ENCODE measurements at regions not wholly inside any gene's neighbourhood (a gene's known extent, or its start where the extent isn't known, plus 50 kb on each side); places are given as distances from the start of the nearest gene placed in this dataset.

DNA sequence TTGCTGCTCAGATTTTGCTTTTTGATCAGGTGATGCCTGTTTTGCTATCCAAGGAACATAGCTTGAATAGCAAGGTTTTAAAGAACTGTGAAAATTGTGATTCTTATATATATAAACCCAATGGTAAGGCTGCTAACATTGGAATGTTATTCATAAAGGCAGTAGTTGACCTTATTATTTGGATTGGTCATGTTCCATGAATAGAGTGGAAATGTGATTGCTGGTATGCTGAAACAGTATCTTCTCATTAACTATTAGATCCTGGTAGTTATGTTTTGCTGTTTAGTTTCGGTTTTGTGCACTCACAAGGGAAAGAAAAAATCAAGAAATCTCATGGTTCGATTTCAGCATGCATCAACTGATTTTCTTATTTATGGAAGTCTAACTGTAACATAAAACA, 78.7 kb upstream of the NPHP3 start:
- Histone ChIP-seq H3K27ac (no peak overlapping the region), H3K4me3 (no peak overlapping the region), H3K9me3 (no peaks in the 10 kb centered on the region), H3K4me1 (no peaks in the 10 kb centered on the region), H3K27me3 (no peaks in the 10 kb centered on the region), H3K36me3 (no peaks in the 10 kb centered on the region)
- intact Hi-C loops (cut with DNase I; ENCODE audit: low total_unique reads) (no loop called here), in situ Hi-C loops (cut with MboI; ENCODE audit: low pct_ligation_motif_present in 1 of 4, low pct_unique_long_range_greater_than_20kb in 1 of 4, low sequenced_read_pairs in 3 of 4) (no loop called here)
- TF ChIP-seq POLR2AphosphoS5 (IDR thresholded peaks at IDR 0.05) (no peak), EP300 (IDR thresholded peaks at IDR 0.05; ENCODE audit: low read depth) (no peak), POLR2A (IDR thresholded peaks at IDR 0.05) (no peak)
- TF ChIP-seq, protein P1, sequence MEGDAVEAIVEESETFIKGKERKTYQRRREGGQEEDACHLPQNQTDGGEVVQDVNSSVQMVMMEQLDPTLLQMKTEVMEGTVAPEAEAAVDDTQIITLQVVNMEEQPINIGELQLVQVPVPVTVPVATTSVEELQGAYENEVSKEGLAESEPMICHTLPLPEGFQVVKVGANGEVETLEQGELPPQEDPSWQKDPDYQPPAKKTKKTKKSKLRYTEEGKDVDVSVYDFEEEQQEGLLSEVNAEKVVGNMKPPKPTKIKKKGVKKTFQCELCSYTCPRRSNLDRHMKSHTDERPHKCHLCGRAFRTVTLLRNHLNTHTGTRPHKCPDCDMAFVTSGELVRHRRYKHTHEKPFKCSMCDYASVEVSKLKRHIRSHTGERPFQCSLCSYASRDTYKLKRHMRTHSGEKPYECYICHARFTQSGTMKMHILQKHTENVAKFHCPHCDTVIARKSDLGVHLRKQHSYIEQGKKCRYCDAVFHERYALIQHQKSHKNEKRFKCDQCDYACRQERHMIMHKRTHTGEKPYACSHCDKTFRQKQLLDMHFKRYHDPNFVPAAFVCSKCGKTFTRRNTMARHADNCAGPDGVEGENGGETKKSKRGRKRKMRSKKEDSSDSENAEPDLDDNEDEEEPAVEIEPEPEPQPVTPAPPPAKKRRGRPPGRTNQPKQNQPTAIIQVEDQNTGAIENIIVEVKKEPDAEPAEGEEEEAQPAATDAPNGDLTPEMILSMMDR (IDR thresholded peaks at IDR 0.05), result no peak
- no peak for DNase-seq
- 33 to 78% methylated on average over 2 of the region's 2 CpGs for WGBS, 2 donors (ENCODE audit: low coverage in 1 of 2)

DNA sequence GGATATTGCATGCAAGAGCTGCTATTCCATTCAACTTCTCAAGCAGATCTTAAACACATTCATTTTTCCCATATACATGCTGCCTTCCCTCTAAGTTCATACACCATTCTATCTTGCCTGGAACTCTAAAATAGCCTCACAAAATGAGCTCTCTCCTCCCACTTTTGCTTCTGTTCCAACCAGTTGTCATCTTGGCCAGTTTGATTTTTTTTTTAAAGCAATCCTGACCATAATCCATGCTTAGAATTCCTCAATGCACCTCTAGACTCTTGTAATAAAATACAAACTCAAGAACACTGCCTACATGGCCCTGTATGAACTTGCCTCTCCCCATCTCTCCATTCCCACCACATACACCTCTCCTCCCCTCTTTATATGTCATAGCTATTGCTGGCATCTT, 68.6 kb upstream of the NPHP3 start:
- no peak overlapping the region for H3K27ac ChIP-seq
- in situ Hi-C loops (cut with MboI; ENCODE audit: low pct_ligation_motif_present in 1 of 4, low pct_unique_long_range_greater_than_20kb in 1 of 4, low sequenced_read_pairs in 3 of 4), result no loop called here

DNA sequence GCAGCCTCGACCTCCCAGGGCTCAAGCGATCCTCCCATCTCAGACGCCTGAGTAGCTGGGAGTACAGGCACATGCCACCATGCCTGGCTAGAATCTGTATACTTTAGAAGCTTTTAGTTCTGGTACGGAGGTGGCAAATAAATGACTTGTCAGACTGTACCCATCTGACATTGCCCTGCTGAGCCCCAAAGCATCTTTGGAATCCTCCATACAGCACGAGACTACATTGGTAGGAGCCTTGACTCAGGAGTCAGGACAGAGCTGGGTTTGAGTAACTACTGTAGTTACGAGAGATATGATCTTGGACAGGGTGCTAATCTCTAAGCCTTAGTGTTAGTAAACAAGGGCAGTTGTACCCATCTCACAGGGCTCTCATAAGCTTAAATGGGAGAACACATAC, 67.8 kb upstream of the NPHP3 start:
- no peaks in the 10 kb centered on the region for H3K27me3 ChIP-seq
- H3K4me3 ChIP-seq, result no peak overlapping the region
- H3K27ac ChIP-seq, result no peak overlapping the region
- H3K4me1 ChIP-seq, result peaks cover 0 to 6% (median 1%) of the 10 kb centered on the region in 4 donors
- DNase-seq, result no peak
- H3K9me3 ChIP-seq, result no peaks in the 10 kb centered on the region
- in situ Hi-C loops (cut with MboI; ENCODE audit: low pct_ligation_motif_present in 1 of 4, low pct_unique_long_range_greater_than_20kb in 1 of 4, low sequenced_read_pairs in 3 of 4), result no loop called here
- intact Hi-C loops (cut with DNase I; ENCODE audit: low total_unique reads), result no loop called here
- TF ChIP-seq POLR2AphosphoS5 (IDR thresholded peaks at IDR 0.05) (no peak), EP300 (IDR thresholded peaks at IDR 0.05; ENCODE audit: low read depth) (no peak), POLR2A (IDR thresholded peaks at IDR 0.05) (no peak)
- TF ChIP-seq, protein P1 (IDR thresholded peaks at IDR 0.05), result no peak
- no peaks in the 10 kb centered on the region for H3K36me3 ChIP-seq
- 71 to 76% methylated on average over 3 to 6 of the region's 6 CpGs for WGBS, 2 donors (ENCODE audit: low coverage in 1 of 2)

More for the DNA sequence above, 68.6 kb upstream of the NPHP3 start:
- no peak for DNase-seq
- H3K9me3 ChIP-seq, result no peaks in the 10 kb centered on the region
- peaks cover 0 to 6% (median 1%) of the 10 kb centered on the region in 4 donors for H3K4me1 ChIP-seq
- no peaks in the 10 kb centered on the region for H3K36me3 ChIP-seq
- intact Hi-C loops (cut with DNase I; ENCODE audit: low total_unique reads), result no loop called here
- no peak overlapping the region for H3K4me3 ChIP-seq
- TF ChIP-seq EP300 (IDR thresholded peaks at IDR 0.05; ENCODE audit: low read depth) (no peak), POLR2A (IDR thresholded peaks at IDR 0.05) (no peak), POLR2AphosphoS5 (IDR thresholded peaks at IDR 0.05) (no peak)
- TF ChIP-seq, protein P1 (IDR thresholded peaks at IDR 0.05), result no peak
- H3K27me3 ChIP-seq, result no peaks in the 10 kb centered on the region

DNA sequence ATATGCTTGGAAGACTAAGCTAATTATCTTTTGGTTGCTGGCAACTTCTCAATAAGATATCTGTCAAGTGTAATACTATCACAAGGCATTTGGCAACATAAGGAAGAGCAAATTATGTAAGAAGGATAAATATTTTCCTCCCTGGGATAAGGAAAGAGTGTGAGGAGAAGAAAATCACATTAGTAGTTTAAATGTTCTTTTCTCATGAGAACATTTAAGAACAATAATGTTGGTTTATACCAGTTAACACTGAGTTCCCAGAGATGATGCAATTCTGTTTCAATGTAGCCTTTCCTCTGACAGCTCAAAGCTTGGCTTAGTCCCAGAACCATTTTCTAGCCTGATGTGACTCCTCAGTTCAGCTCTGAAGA, 66.1 kb upstream of the NPHP3 start:
- Histone ChIP-seq H3K27ac (peak overlapping the region in 3 of 4 donors; percentile 15 to 47 (median 29)), H3K4me3 (no peak overlapping the region), H3K36me3 (no peaks in the 10 kb centered on the region), H3K4me1 (peaks cover 0 to 6% (median 1%) of the 10 kb centered on the region in 4 donors), H3K27me3 (no peaks in the 10 kb centered on the region), H3K9me3 (no peaks in the 10 kb centered on the region)
- no peak for TF ChIP-seq EP300 (IDR thresholded peaks at IDR 0.05; ENCODE audit: low read depth)
- TF ChIP-seq, protein P1 (IDR thresholded peaks at IDR 0.05), result no peak
- TF ChIP-seq POLR2AphosphoS5 (IDR thresholded peaks at IDR 0.05), result peak in 2 of 3 donors; percentile 17 to 40
- no peak for TF ChIP-seq POLR2A (IDR thresholded peaks at IDR 0.05)
- no peak for DNase-seq
- intact Hi-C loops (cut with DNase I; ENCODE audit: low total_unique reads), result no loop called here
- in situ Hi-C loops (cut with MboI; ENCODE audit: low pct_ligation_motif_present in 1 of 4, low pct_unique_long_range_greater_than_20kb in 1 of 4, low sequenced_read_pairs in 3 of 4), result no loop called here

All from transverse colon (tissue), 4 donors.